ENCODE measurements at regions not wholly inside any gene's neighbourhood (a gene's known extent, or its start where the extent isn't known, plus 50 kb on each side); places are given as distances from the start of the nearest gene placed in this dataset.

- TF ChIP-seq CTCF (IDR thresholded peaks at IDR 0.05) (no peak), POLR2A (IDR thresholded peaks at IDR 0.05) (no peak)
Observed at GRCh38 chr17:17408236-17408794, 68.5 kb upstream of the MED9 start.
